GM12892 (cell line): ENCODE measurements at regions not wholly inside any gene's neighbourhood (a gene's known extent, or its start where the extent isn't known, plus 50 kb on each side); places are given as distances from the start of the nearest gene placed in this dataset.

Experiments used
- POLR2A ChIP-seq: IDR thresholded peaks from 2 replicates; pipeline ENCODE4 v1.6.1; 2011; ENCODE audit warnings: low read depth, low read length, control low read depth
- POLR2AphosphoS5 ChIP-seq: IDR thresholded peaks from 2 replicates; pipeline ENCODE4 v1.6.1; 2011; ENCODE audit warnings: low read depth, low read length, control low read depth
- TAF1 ChIP-seq: IDR thresholded peaks from 2 replicates; pipeline ENCODE4 v1.6.1; 2011; ENCODE audit warnings: low read depth, mild to moderate bottlenecking, control low read depth, low read length, borderline replicate concordance

- no peak for TF ChIP-seq POLR2A
- TF ChIP-seq POLR2AphosphoS5 = no peak
- no peak for TF ChIP-seq TAF1
These were observed 93.2 kb downstream of the CRLF2 start for GRCh38 chrX:1119275-1119674.
